ENCODE measurements at regions not wholly inside any gene's neighbourhood (a gene's known extent, or its start where the extent isn't known, plus 50 kb on each side); places are given as distances from the start of the nearest gene placed in this dataset.

- Mint-ChIP-seq H3K9me3 (no peaks in the 10 kb centered on the region), H3K27me3 (ENCODE audit: low read depth in 3 of 3) (peaks cover 3 to 6% (median 5%) of the 10 kb centered on the region in 3 donors), H3K4me1 (no peaks in the 10 kb centered on the region), H3K27ac (no peak overlapping the region), H3K4me3 (no peak overlapping the region), H3K36me3 (no peaks in the 10 kb centered on the region)
- no peak for DNase-seq
Measured at GRCh38 chr2:222806526-222807137, 54.2 kb upstream of the ACSL3 start.

GRCh38 chr2:222807431-222807830, 53.4 kb upstream of the ACSL3 start:
- H3K36me3 Mint-ChIP-seq, result no peaks in the 10 kb centered on the region
- H3K4me3 Mint-ChIP-seq, result no peak overlapping the region
- H3K27ac Mint-ChIP-seq, result no peak overlapping the region
- no peaks in the 10 kb centered on the region for H3K4me1 Mint-ChIP-seq
- H3K27me3 Mint-ChIP-seq (ENCODE audit: low read depth in 3 of 3), result peaks cover 3 to 9% (median 5%) of the 10 kb centered on the region in 3 donors
- H3K9me3 Mint-ChIP-seq, result no peaks in the 10 kb centered on the region
- no peak for DNase-seq

GRCh38 chr2:222809582-222809981, 51.3 kb upstream of the ACSL3 start:
- Mint-ChIP-seq H3K9me3 (no peaks in the 10 kb centered on the region), H3K27me3 (ENCODE audit: low read depth in 3 of 3) (peaks cover 0 to 7% (median 4%) of the 10 kb centered on the region in 3 donors), H3K27ac (no peak overlapping the region), H3K36me3 (no peaks in the 10 kb centered on the region), H3K4me1 (no peaks in the 10 kb centered on the region), H3K4me3 (no peak overlapping the region)
- DNase-seq, result no peak

GRCh38 chr2:222810044-222810443, 50.8 kb upstream of the ACSL3 start:
- DNase-seq, result no peak
- no peak overlapping the region for H3K4me3 Mint-ChIP-seq

More at GRCh38 chr2:222810044-222810443, 50.8 kb upstream of the ACSL3 start:
- no peaks in the 10 kb centered on the region for H3K36me3 Mint-ChIP-seq
- H3K4me1 Mint-ChIP-seq, result no peaks in the 10 kb centered on the region
- H3K27me3 Mint-ChIP-seq (ENCODE audit: low read depth in 3 of 3), result peaks cover 0 to 7% (median 4%) of the 10 kb centered on the region in 3 donors
- no peaks in the 10 kb centered on the region for H3K9me3 Mint-ChIP-seq
- H3K27ac Mint-ChIP-seq, result no peak overlapping the region

Measured in immature natural killer cell (primary cell).